HepG2 (cell line): ENCODE measurements at regions not wholly inside any gene's neighbourhood (a gene's known extent, or its start where the extent isn't known, plus 50 kb on each side); places are given as distances from the start of the nearest gene placed in this dataset.

ENCODE experiments used
- PCBP1 ChIP-seq: fragments of 200-400 bp; formaldehyde crosslinking; IDR thresholded peaks from 2 replicates; pipeline ENCODE4 v1.6.1; 2017; ENCODE audit warnings: mild to moderate bottlenecking, low read depth, low read length, borderline replicate concordance
- PLRG1 ChIP-seq: fragments of 450-650 bp; conservative IDR thresholded peaks from 2 replicates; pipeline ENCODE4 v1.6.1; 2016
- SIN3A ChIP-seq: IDR thresholded peaks from 2 replicates; pipeline ENCODE4 v1.6.1; 2011; ENCODE audit warnings: low read depth, mild to moderate bottlenecking, control low read depth, low read length, borderline replicate concordance
- TCF12 ChIP-seq, 2 experiments: fragments of 450-650 bp in 1 of 2; sonication (generic) in 1 of 2; formaldehyde crosslinking in 1 of 2; IDR thresholded peaks; 2 replicates each; pipeline versions ENCODE4 v1.6.1 to v1.8.0; 2017 to 2022; ENCODE audit warnings: antibody characterized with exemption in 1 of 2, mild to moderate bottlenecking in 1 of 2, missing genetic modification reagents in 1 of 2, moderate library complexity in 1 of 2
- ZNF850 ChIP-seq: sonication (generic); formaldehyde crosslinking; conservative IDR thresholded peaks from 2 replicates; pipeline ENCODE4 v1.9.0; 2021; ENCODE audit warnings: mild to moderate bottlenecking, missing genetic modification reagents
- TF ChIP-seq, protein P1 (sequence below): sonication (generic); formaldehyde crosslinking; IDR thresholded peaks from 2 replicates; pipeline ENCODE4 v1.5.0; 2020; ENCODE audit warnings: mild to moderate bottlenecking, missing genetic modification reagents, moderate library complexity

DNA sequence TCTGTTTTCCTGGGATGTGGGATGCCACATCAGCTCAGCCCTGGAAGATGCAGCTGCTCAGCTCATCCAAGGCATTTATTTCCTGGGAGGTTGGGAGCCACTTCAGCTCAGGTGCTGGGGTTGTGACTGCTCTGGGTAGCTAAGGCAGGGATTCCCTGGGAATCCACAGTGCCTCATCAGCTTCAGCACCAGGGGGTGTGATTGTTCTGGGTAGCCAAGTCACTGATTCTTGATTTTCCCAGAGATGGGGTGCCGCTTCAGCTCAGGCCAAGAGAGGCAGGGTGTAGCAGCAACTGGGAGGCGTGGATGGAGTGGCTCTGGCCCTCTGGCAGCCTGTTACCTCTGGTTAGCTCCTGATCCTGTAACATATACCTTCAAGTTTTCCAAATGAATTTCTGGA lies 81.3 kb upstream of the PRMT8 start:
- TF ChIP-seq SIN3A (no peak), PCBP1 (no peak), PLRG1 (no peak), TCF12 (IDR thresholded peaks at IDR 0.05) (no peak), TCF12 (CRISPR knock-in tag; IDR thresholded peaks at IDR 0.05) (no peak), ZNF850 (no peak)
- TF ChIP-seq, protein P1, sequence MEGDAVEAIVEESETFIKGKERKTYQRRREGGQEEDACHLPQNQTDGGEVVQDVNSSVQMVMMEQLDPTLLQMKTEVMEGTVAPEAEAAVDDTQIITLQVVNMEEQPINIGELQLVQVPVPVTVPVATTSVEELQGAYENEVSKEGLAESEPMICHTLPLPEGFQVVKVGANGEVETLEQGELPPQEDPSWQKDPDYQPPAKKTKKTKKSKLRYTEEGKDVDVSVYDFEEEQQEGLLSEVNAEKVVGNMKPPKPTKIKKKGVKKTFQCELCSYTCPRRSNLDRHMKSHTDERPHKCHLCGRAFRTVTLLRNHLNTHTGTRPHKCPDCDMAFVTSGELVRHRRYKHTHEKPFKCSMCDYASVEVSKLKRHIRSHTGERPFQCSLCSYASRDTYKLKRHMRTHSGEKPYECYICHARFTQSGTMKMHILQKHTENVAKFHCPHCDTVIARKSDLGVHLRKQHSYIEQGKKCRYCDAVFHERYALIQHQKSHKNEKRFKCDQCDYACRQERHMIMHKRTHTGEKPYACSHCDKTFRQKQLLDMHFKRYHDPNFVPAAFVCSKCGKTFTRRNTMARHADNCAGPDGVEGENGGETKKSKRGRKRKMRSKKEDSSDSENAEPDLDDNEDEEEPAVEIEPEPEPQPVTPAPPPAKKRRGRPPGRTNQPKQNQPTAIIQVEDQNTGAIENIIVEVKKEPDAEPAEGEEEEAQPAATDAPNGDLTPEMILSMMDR, result no peak
